Adrenal gland (tissue), 9 donors: ENCODE measurements at regions not wholly inside any gene's neighbourhood (a gene's known extent, or its start where the extent isn't known, plus 50 kb on each side); places are given as distances from the start of the nearest gene placed in this dataset.

Experiments used
- DNase-seq, 7 donors: peaks; one replicate each; pipeline ENCODE4 v3.0.0-alpha.2; 2019 to 2020
- H3K27ac ChIP-seq, 5 donors: fragments of 200-600 bp; sonication (generic) in 4 of 5; 1 replicate in 3 of 5; 2 replicates in 2 of 5; pipeline versions ENCODE4 v1.5.1 to v1.8.0; 2016 to 2020; ENCODE audit warnings: mild to moderate bottlenecking in 1 of 5
- H3K27me3 ChIP-seq: fragments of 200-600 bp; 2 replicates; pipeline ENCODE4 v1.8.0; 2021
- H3K36me3 ChIP-seq, 2 donors: fragments of 200-600 bp; replicated peaks in 1 of 2; 1 replicate in 1 of 2; 2 replicates in 1 of 2; pipeline versions ENCODE4 v1.5.1 to v1.8.0; 2018 to 2022
- H3K4me1 ChIP-seq, 2 donors: fragments of 200-600 bp; replicated peaks in 1 of 2; 1 replicate in 1 of 2; 2 replicates in 1 of 2; pipeline versions ENCODE4 v1.5.1 to v1.8.0; 2018 to 2021
- H3K4me3 ChIP-seq, 4 donors: fragments of 200-600 bp; sonication (generic) in 3 of 4; one replicate each; pipeline ENCODE4 v1.5.1; 2016 to 2018
- H3K9me3 ChIP-seq, 3 donors: fragments of 200-600 bp; sonication (generic) in 1 of 3; replicated peaks in 1 of 3; 1 replicate in 2 of 3; 2 replicates in 1 of 3; pipeline versions ENCODE4 v1.5.1 to v1.8.0; 2016 to 2021
- CTCF ChIP-seq, 6 experiments: fragments of 450-650 bp in 4 of 6; fragments of 200-600 bp in 2 of 6; sonication (generic) in 1 of 6; IDR thresholded peaks; 1 replicate in 5 of 6; 2 replicates in 1 of 6; pipeline versions ENCODE4 v1.5.1 to v1.8.0; 2016 to 2021; ENCODE audit warnings: antibody characterized with exemption in 6 of 6, mild to moderate bottlenecking in 2 of 6, moderate library complexity in 1 of 6
- POLR2A ChIP-seq, 2 donors: fragments of 450-650 bp; IDR thresholded peaks; one replicate each; pipeline ENCODE4 v1.6.1; 2017; ENCODE audit warnings: antibody characterized with exemption in 2 of 2, mild to moderate bottlenecking in 2 of 2, moderate library complexity in 1 of 2
- WGBS, 4 donors: extraction: QIAGEN DNeasy Blood & Tissue Kit in 2 of 4; methylation state at CpG; one replicate each; pipeline versions ENCODE4 v1.1.5 to v1.1.7; 2013 to 2017; 5-methylcytosine and 5-hydroxymethylcytosine counted together
- intact Hi-C, 2 donors: fragments of 100-400 bp; cut with DNase I; formaldehyde crosslinking; loops; one replicate each; pipeline versions ENCODE4 v1.14.1 to v1.15.0; 2022 to 2023
- donor health status: healthy with polysubstance abuse.
- donor health status: Bipolar disorder and iron deficiency.
- donor health status: DM: yes; HTN: yes; CAD: no.
- donor health status: DM: no; HTN: no; CAD: no.
- donor health status: DM: no; HTN: no; CAD: no.

- H3K9me3 ChIP-seq = no peaks in the 10 kb centered on the region
- H3K4me3 ChIP-seq = no peak overlapping the region
- H3K27ac ChIP-seq = no peak overlapping the region
- 67 to 82% (median 79%) methylated on average over 2 to 4 of the region's 4 CpGs for WGBS, 4 donors
- no peaks in the 10 kb centered on the region for H3K27me3 ChIP-seq
- intact Hi-C loops = no loop called here
- no peak for TF ChIP-seq CTCF (IDR thresholded peaks at IDR 0.05)
- TF ChIP-seq POLR2A (IDR thresholded peaks at IDR 0.05) = no peak
- DNase-seq = no peak
- H3K36me3 ChIP-seq = no peaks in the 10 kb centered on the region
- H3K4me1 ChIP-seq = no peaks in the 10 kb centered on the region
Observed at GRCh38 chr10:128982616-128982915, 484.5 kb upstream of the MGMT start.

- DNase-seq = peak in 1 of 7 donors; percentile 11
- WGBS, 4 donors = 39 to 51% (median 44%) methylated on average over 1 of the region's 1 CpG
- Histone ChIP-seq H3K9me3 (no peaks in the 10 kb centered on the region), H3K4me3 (no peak overlapping the region), H3K36me3 (no peaks in the 10 kb centered on the region), H3K27me3 (peaks cover 4% of the 10 kb centered on the region), H3K27ac (no peak overlapping the region), H3K4me1 (no peaks in the 10 kb centered on the region)
- TF ChIP-seq POLR2A (IDR thresholded peaks at IDR 0.05) (no peak), CTCF (IDR thresholded peaks at IDR 0.05) (no peak)
- intact Hi-C loops = no loop called here
Observed at GRCh38 chr10:128985036-128985435, 482.0 kb upstream of the MGMT start.

GRCh38 chr10:128990986-128991385, 476.1 kb upstream of the MGMT start:
- WGBS, 4 donors = 77 to 90% (median 84%) methylated on average over 13 to 17 of the region's 17 CpGs
- no peak overlapping the region for H3K27ac ChIP-seq
- H3K36me3 ChIP-seq = no peaks in the 10 kb centered on the region
- intact Hi-C loops = no loop called here
- H3K27me3 ChIP-seq = peaks cover 4% of the 10 kb centered on the region
- no peaks in the 10 kb centered on the region for H3K4me1 ChIP-seq
- TF ChIP-seq POLR2A (IDR thresholded peaks at IDR 0.05) = no peak
- no peak for TF ChIP-seq CTCF (IDR thresholded peaks at IDR 0.05)
- no peak overlapping the region for H3K4me3 ChIP-seq
- no peaks in the 10 kb centered on the region for H3K9me3 ChIP-seq
- DNase-seq = no peak

GRCh38 chr10:128992770-128993169, 474.3 kb upstream of the MGMT start:
- 78 to 86% (median 80%) methylated on average over 4 to 5 of the region's 5 CpGs for WGBS, 4 donors
- H3K4me1 ChIP-seq = no peaks in the 10 kb centered on the region
- no peak for DNase-seq
- H3K36me3 ChIP-seq = no peaks in the 10 kb centered on the region
- TF ChIP-seq CTCF (IDR thresholded peaks at IDR 0.05) (no peak), POLR2A (IDR thresholded peaks at IDR 0.05) (no peak)
- intact Hi-C loops = no loop called here
- H3K27ac ChIP-seq = no peak overlapping the region
- no peaks in the 10 kb centered on the region for H3K9me3 ChIP-seq
- peaks cover 4% of the 10 kb centered on the region for H3K27me3 ChIP-seq
- no peak overlapping the region for H3K4me3 ChIP-seq
